Mesenchymal stem cell (in vitro differentiated cells and primary cell): ENCODE measurements at regions not wholly inside any gene's neighbourhood (a gene's known extent, or its start where the extent isn't known, plus 50 kb on each side); places are given as distances from the start of the nearest gene placed in this dataset.

Experiments used
- DNase-seq: peaks from one replicate; pipeline ENCODE4 v3.0.0-alpha.2; 2013
- H2AFZ ChIP-seq: one replicate; pipeline ENCODE4 v1.6.1; 2013; ENCODE audit warnings: low read depth, mild to moderate bottlenecking, control low read depth, inconsistent platforms, low read length, moderate library complexity
- H2AK5ac ChIP-seq: 2 replicates; pipeline ENCODE4 v1.6.1; 2013; ENCODE audit warnings: low read length, moderate library complexity, mild to moderate bottlenecking, inconsistent platforms; ENCODE audit not compliant: severe bottlenecking
- H2BK120ac ChIP-seq: one replicate; pipeline ENCODE4 v1.6.1; 2013; ENCODE audit warnings: low read depth, mild to moderate bottlenecking, inconsistent platforms, low read length, moderate library complexity
- H2BK12ac ChIP-seq, 2 experiments: one replicate each; pipeline ENCODE4 v1.6.1; 2013; ENCODE audit warnings: inconsistent platforms in 2 of 2, low read length in 2 of 2, mild to moderate bottlenecking in 2 of 2, moderate library complexity in 2 of 2, control low read depth in 1 of 2
- H2BK15ac ChIP-seq: one replicate; pipeline ENCODE4 v1.6.1; 2013; ENCODE audit warnings: mild to moderate bottlenecking, low read depth, inconsistent platforms; ENCODE audit not compliant: poor library complexity, severe bottlenecking
- H2BK5ac ChIP-seq: 2 replicates; pipeline ENCODE4 v1.6.1; 2013; ENCODE audit warnings: low read depth, mild to moderate bottlenecking, low read length, control low read depth, inconsistent platforms; ENCODE audit not compliant: poor library complexity, severe bottlenecking
- H3K14ac ChIP-seq, 2 experiments: one replicate each; pipeline ENCODE4 v1.6.1; 2013; ENCODE audit warnings: inconsistent platforms in 2 of 2, low read length in 2 of 2, control low read depth in 1 of 2, mild to moderate bottlenecking in 1 of 2, moderate library complexity in 1 of 2
- H3K18ac ChIP-seq, 2 experiments: one replicate each; pipeline ENCODE4 v1.6.1; 2013; ENCODE audit warnings: inconsistent platforms in 2 of 2, low read length in 2 of 2, control low read depth in 1 of 2, low read depth in 1 of 2, mild to moderate bottlenecking in 1 of 2
- H3K23ac ChIP-seq, 2 experiments: one replicate each; pipeline ENCODE4 v1.6.1; 2013; ENCODE audit warnings: inconsistent platforms in 2 of 2, low read length in 2 of 2, mild to moderate bottlenecking in 2 of 2, moderate library complexity in 2 of 2, control low read depth in 1 of 2
- H3K27ac ChIP-seq: 2 replicates; pipeline ENCODE4 v1.5.1; 2013; ENCODE audit warnings: mild to moderate bottlenecking, moderate library complexity, low read length, control low read depth, inconsistent platforms; ENCODE audit not compliant: poor library complexity, severe bottlenecking
- H3K27me3 ChIP-seq, 2 experiments: 2 replicates each; pipeline versions ENCODE4 v1.6.1 to v1.7.0; 2013; ENCODE audit warnings: low read length in 2 of 2, mild to moderate bottlenecking in 2 of 2, moderate library complexity in 2 of 2, control low read depth in 1 of 2, inconsistent platforms in 1 of 2; ENCODE audit not compliant: control insufficient read depth in 1 of 2, insufficient read depth in 1 of 2
- H3K36me3 ChIP-seq, 2 experiments: 2 replicates each; pipeline versions ENCODE4 v1.6.1 to v1.7.0; 2013; ENCODE audit warnings: low read length in 2 of 2, control low read depth in 1 of 2, inconsistent platforms in 1 of 2, low read depth in 1 of 2, mild to moderate bottlenecking in 1 of 2; ENCODE audit not compliant: insufficient read depth in 2 of 2, control insufficient read depth in 1 of 2
- H3K4ac ChIP-seq, 2 experiments: one replicate each; pipeline ENCODE4 v1.6.1; 2013; ENCODE audit warnings: inconsistent platforms in 2 of 2, low read length in 2 of 2, mild to moderate bottlenecking in 2 of 2, moderate library complexity in 2 of 2, control low read depth in 1 of 2, low read depth in 1 of 2
- H3K4me1 ChIP-seq: 2 replicates; pipeline ENCODE4 v1.6.1; 2013; ENCODE audit warnings: low read depth, low read length, control low read depth; ENCODE audit not compliant: control insufficient read depth, insufficient read depth
- H3K4me2 ChIP-seq: 2 replicates; pipeline ENCODE4 v1.6.1; 2013; ENCODE audit warnings: low read length, mild to moderate bottlenecking, inconsistent platforms; ENCODE audit not compliant: poor library complexity, severe bottlenecking
- H3K4me3 ChIP-seq, 2 experiments: 2 replicates each; pipeline versions ENCODE4 v1.5.1 to v1.7.0; 2013; ENCODE audit warnings: low read length in 2 of 2, mild to moderate bottlenecking in 2 of 2, control low read depth in 1 of 2, low read depth in 1 of 2; ENCODE audit not compliant: insufficient read depth in 1 of 2
- H3K79me1 ChIP-seq: replicated peaks from 2 replicates; pipeline ENCODE4 v1.6.1; 2013; ENCODE audit warnings: mild to moderate bottlenecking, control low read depth, low read length, inconsistent platforms; ENCODE audit not compliant: poor library complexity, severe bottlenecking
- H3K9ac ChIP-seq: 2 replicates; pipeline ENCODE4 v1.7.0; 2013; ENCODE audit warnings: mild to moderate bottlenecking, low read length, moderate library complexity
- H3K9me3 ChIP-seq: 2 replicates; pipeline ENCODE4 v1.7.0; 2013; ENCODE audit warnings: mild to moderate bottlenecking, low read length; ENCODE audit not compliant: control insufficient read depth
- H4K8ac ChIP-seq: one replicate; pipeline ENCODE4 v1.6.1; 2013; ENCODE audit warnings: inconsistent platforms, mild to moderate bottlenecking, low read length, moderate library complexity
- H4K91ac ChIP-seq: one replicate; pipeline ENCODE4 v1.6.1; 2013; ENCODE audit warnings: mild to moderate bottlenecking, low read length, inconsistent platforms
- WGBS: methylation state at CpG from one replicate; pipeline ENCODE4 v1.1.7; 2013; ENCODE audit warnings: mixed read lengths; 5-methylcytosine and 5-hydroxymethylcytosine counted together

- Histone ChIP-seq H3K14ac (no peak overlapping the region), H2BK5ac (no peak overlapping the region), H3K27ac (no peak overlapping the region), H2AFZ (no peak overlapping the region), H4K91ac (no peak overlapping the region), H3K9ac (no peak overlapping the region), H3K79me1 (no peaks in the 10 kb centered on the region), H3K4me2 (no peak overlapping the region), H3K4me3 (no peak overlapping the region), H2AK5ac (no peak overlapping the region), H3K4ac (no peak overlapping the region), H2BK12ac (no peak overlapping the region), H2BK120ac (no peak overlapping the region), H3K18ac (no peak overlapping the region), H3K23ac (no peak overlapping the region), H3K27me3 (peaks cover 3 to 4% of the 10 kb centered on the region in 2 experiments), H2BK15ac (no peak overlapping the region), H4K8ac (no peak overlapping the region), H3K36me3 (no peaks in the 10 kb centered on the region), H3K4me1 (no peaks in the 10 kb centered on the region), H3K9me3 (peaks cover 14% of the 10 kb centered on the region)
- 88% methylated on average over 3 of the region's 4 CpGs for WGBS
- DNase-seq: no peak
These were observed 275.5 kb downstream of the VPS13C start for GRCh38 chr15:61784734-61785133.

GRCh38 chr15:61780278-61780980 lies 279.8 kb downstream of the VPS13C start:
- Histone ChIP-seq H3K18ac (no peak overlapping the region), H3K4me2 (no peak overlapping the region), H3K4ac (no peak overlapping the region), H2AK5ac (no peak overlapping the region), H3K27me3 (peaks cover 7 to 29% of the 10 kb centered on the region in 2 experiments), H3K27ac (no peak overlapping the region), H4K8ac (no peak overlapping the region), H3K4me3 (no peak overlapping the region), H2BK15ac (no peak overlapping the region), H3K9ac (no peak overlapping the region), H2BK120ac (no peak overlapping the region), H2AFZ (no peak overlapping the region), H3K36me3 (no peaks in the 10 kb centered on the region), H3K14ac (no peak overlapping the region), H3K79me1 (no peaks in the 10 kb centered on the region), H2BK5ac (no peak overlapping the region), H2BK12ac (no peak overlapping the region), H3K4me1 (no peaks in the 10 kb centered on the region), H3K9me3 (no peaks in the 10 kb centered on the region), H4K91ac (no peak overlapping the region), H3K23ac (no peak overlapping the region)
- no peak for DNase-seq
- 74% methylated on average over 8 of the region's 8 CpGs for WGBS

DNA sequence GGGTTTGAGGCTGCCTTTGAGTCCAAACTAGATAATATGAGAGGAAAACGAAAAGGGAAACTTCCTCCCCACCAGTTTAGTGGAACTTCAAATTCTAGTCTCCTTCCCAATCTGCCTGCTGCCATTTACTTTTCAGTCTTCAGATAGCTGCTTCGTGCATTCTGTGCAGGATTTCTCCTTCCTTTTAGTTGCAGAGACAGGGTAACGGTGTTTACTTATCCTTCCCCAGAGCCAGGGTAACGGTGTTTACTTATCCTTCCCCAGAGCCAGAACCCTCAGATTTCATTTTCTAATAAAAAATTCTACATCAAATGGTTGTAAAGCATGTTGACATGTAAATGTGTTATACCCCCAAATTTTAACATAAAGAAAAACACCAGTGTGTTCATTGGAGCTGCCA lies 282.6 kb downstream of the VPS13C start:
- Histone ChIP-seq H4K91ac (no peak overlapping the region), H2BK5ac (no peak overlapping the region), H3K9ac (no peak overlapping the region), H2BK120ac (no peak overlapping the region), H3K4me1 (no peaks in the 10 kb centered on the region), H2AFZ (no peak overlapping the region), H2BK15ac (no peak overlapping the region), H3K18ac (no peak overlapping the region), H3K27ac (no peak overlapping the region), H4K8ac (no peak overlapping the region), H3K4me3 (no peak overlapping the region), H3K4ac (no peak overlapping the region), H2BK12ac (no peak overlapping the region), H3K4me2 (no peak overlapping the region), H3K27me3 (peaks cover 7 to 29% of the 10 kb centered on the region in 2 experiments), H3K9me3 (peaks cover 8% of the 10 kb centered on the region), H3K23ac (no peak overlapping the region), H2AK5ac (no peak overlapping the region), H3K36me3 (no peaks in the 10 kb centered on the region), H3K14ac (no peak overlapping the region), H3K79me1 (no peaks in the 10 kb centered on the region)
- WGBS: 54% methylated on average over 3 of the region's 4 CpGs
- no peak for DNase-seq

DNA sequence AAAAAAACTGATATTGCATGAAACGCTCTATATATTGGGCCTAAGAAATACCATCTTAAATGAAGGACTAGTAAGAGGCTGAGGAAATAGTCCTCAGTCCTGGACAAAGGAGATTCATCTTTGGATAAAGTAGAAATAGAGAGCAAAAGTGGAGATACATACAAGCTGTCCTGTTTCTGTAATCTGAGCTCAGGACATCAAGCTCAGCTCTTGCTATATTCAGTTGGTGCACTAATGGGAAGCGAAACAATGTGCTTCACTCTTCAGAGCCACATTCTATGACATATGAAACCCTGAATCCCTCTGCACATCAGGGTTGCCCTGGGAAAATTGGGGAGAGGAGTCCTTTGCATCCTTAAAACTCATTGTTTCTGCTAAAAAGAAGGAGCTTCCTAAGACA lies 290.7 kb downstream of the VPS13C start:
- H3K36me3 ChIP-seq: no peaks in the 10 kb centered on the region
- DNase-seq: no peak
- no peaks in the 10 kb centered on the region for H3K4me1 ChIP-seq
- no peak overlapping the region for H3K18ac ChIP-seq
- no peak overlapping the region for H4K91ac ChIP-seq
- H3K27me3 ChIP-seq: peaks cover 0 to 3% of the 10 kb centered on the region in 2 experiments
- H2AK5ac ChIP-seq: no peak overlapping the region
- no peak overlapping the region for H3K9ac ChIP-seq
- H3K4me2 ChIP-seq: no peak overlapping the region
- no peak overlapping the region for H3K27ac ChIP-seq
- H3K4ac ChIP-seq: no peak overlapping the region
- H4K8ac ChIP-seq: no peak overlapping the region
- 90% methylated on average over 2 of the region's 2 CpGs for WGBS
- H3K4me3 ChIP-seq: no peak overlapping the region
- H2AFZ ChIP-seq: no peak overlapping the region
- H2BK12ac ChIP-seq: no peak overlapping the region
- no peak overlapping the region for H2BK5ac ChIP-seq
- H3K79me1 ChIP-seq: no peaks in the 10 kb centered on the region
- no peak overlapping the region for H2BK15ac ChIP-seq
- no peak overlapping the region for H3K23ac ChIP-seq
- H2BK120ac ChIP-seq: no peak overlapping the region
- H3K9me3 ChIP-seq: peaks cover 11% of the 10 kb centered on the region
- no peak overlapping the region for H3K14ac ChIP-seq
